ENCODE measurements at regions not wholly inside any gene's neighbourhood (a gene's known extent, or its start where the extent isn't known, plus 50 kb on each side); places are given as distances from the start of the nearest gene placed in this dataset.
"Not testable (repeated sequence)": the region's sequence is repeated elsewhere in the genome, so short reads cannot be mapped to it uniquely, and the experiment has no call there.

DNA sequence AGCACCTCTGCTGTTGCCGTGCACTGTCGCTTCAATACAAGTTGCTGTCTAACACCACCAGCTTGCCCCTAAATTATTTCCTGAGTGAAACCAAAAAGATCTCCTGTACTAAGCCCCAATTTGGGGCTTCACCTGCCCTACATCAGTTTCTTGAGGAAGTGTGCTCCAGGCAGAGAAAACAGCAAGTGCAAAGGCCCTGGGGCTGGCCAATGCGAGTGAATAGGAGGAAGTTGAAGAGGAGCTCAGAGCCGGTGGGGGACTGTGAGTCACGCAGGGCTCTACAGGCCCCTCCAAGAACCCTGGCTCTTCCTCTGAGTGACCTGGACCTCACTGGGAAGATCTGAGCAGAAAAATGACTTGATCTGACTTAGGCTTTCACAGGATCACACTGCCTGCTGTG is 117.2 kb downstream of the IPO8 start:
- no peak for DNase-seq (ENCODE audit: low spot score)

DNA sequence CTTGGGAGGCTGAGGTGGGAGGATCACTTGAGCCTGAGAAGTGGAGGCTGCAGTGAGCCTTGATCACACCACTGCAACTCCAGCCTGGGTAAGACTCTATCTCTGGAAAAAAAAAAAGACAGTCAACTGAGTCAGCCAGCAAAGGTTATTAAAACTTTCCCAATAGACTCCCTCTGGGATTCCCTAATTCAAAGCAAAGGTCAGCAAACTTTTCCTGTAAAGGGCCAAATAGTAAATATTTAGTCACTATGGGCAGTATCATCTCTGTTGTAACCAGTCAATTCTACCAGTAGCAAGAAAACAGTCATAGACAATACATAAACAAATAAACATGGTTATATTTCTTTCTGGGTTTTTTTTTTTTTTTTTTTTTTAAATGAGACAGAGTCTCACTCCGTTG is 122.5 kb downstream of the IPO8 start:
- no peak for DNase-seq (ENCODE audit: low spot score)

DNA sequence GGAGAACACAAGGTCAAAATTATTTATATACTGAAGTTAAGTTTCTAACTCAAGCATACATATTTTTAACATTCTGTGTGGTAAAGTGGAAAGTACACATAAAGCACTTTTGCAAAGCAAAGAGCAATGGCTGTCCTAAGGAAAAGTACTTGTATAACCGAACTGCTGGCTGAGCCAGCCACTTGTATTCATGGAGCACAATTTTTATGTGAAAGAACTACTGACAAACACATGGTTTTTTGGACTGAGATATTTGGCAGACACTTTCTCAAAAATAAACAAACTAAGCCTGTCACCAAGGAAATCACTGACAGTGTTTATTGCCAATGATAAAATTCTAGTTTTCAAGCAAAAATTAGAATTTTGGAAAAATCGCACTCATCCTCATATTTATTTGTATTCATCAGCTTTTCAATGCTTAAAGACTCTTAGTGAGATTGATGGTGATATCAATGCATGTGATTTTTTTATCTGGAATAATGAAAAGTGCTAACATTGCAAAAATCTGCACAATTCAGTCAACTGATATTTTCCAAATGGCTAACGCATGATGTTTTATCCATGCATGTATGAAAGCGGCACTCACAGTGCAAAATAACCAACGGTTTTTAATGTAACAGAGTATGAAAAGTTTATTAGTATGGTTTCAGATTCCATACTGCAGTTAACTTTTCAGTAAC is 125.3 kb downstream of the IPO8 start:
- no peak for DNase-seq (ENCODE audit: low spot score)

DNA sequence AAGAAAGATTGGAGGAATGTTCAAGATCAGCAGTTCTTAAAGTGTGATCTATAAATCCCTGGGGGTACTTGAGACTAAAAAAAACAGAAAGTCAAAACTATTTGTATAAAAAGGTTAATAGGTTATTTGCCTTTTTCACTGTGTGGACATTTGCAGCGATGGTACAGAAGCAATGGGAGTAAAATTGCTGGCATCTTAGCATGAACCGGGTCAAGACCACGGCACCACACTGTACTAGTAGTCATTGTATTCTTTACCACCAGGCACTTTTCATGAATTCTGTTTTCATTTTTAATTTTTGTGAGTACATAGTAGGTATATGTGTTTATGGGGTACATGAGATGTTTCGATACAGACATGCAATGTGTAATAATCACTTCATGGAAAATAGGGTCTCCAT is 126.2 kb downstream of the IPO8 start:
- no peak for DNase-seq (ENCODE audit: low spot score)

DNA sequence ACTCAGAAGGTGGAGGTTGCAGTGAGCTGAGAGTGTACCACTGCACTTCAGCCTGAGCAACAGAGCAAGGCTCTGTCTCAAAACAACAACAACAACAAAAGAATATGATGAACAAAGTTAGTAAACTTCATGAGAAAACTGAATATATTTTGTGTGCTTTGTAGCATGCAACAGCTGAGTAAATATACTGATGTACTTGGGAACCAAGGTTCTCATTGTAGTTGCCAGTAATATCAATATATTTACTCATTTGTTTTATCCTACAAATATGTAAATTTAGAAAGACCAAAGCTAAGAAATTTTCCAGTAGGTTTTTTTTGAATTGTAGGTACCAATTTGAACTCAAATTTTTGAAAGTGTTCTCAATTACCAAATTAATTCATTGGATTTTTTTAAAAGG is 127.2 kb downstream of the IPO8 start:
- DNase-seq (ENCODE audit: low spot score): no peak

DNA sequence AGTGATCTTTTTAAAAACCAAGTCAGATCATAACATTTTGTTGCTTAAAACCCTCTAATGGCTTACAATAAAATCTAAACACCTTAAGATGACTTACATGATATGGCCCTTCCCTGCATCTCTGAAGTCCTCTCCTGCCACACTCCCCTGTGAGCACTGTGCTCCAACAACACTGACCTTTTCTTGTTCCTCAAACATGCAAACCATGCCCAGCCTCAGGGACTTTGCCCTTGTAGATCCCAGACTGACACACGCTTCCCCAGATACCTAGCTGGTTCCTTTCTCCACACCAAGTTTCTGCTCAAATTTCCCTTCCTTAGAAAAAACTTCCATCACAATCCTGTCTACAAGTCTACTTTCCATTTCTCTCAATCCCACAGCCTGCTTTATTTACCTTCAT is 128.6 kb downstream of the IPO8 start:
- DNase-seq (ENCODE audit: low spot score): no peak

DNA sequence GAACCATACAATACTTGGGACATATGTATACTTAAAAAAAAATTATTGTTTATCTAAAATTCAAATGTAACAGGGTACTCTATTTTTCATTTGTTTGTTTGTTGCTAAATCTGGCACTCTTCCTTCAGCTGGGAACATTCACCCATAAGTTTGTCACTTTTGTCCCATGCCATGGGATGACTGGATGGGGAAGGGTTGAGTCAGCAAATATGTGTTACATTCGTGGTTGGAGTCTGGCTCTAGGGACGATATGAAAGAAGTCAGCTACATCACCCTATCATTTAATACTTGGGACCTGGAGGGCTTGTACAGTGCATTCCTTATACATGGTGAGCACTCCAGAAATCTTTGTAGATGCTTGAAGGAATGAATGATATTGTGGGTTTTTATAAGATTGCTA is 131.3 kb downstream of the IPO8 start:
- DNase-seq (ENCODE audit: low spot score): no peak

DNA sequence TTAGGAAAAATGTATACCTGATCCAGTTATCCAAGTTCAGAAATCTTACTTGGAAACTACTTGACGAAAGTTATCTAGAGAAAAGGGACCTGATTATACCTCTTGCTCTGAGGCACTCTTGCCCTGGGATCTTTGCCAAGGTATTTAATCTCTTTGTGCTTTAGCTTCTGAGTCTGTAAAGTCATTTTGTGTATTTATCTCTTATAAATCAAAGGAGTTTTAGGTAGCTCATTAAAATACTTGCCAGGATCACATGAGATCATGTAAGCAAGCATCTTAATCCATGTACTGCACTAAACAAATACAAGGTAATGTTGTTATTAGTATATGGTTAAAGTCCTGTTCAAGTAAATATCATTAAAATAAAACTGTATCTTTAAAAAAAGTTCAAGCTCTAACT is 147.5 kb downstream of the IPO8 start:
- DNase-seq (ENCODE audit: low spot score): no peak

DNA sequence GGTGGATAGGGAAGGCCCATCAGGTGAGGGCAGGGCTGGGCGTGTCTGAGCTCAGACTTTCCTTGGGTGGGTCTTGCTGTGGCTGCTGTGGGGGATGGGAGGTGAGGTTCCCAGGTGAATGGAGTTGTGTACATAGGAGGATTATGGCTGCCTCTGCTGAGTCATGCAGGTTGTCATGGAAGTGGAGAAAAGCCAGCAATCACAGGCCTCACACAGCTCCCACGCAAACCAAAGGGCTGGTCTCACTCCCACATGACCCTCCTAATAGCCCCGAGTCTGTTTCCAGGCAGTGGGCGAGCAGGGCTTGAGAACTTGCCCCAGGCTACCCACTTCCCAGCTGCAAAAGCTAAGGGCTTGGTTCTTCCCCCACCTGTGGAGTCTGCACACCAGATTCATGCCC is 149.5 kb downstream of the IPO8 start:
- DNase-seq (ENCODE audit: low spot score): no peak

DNA sequence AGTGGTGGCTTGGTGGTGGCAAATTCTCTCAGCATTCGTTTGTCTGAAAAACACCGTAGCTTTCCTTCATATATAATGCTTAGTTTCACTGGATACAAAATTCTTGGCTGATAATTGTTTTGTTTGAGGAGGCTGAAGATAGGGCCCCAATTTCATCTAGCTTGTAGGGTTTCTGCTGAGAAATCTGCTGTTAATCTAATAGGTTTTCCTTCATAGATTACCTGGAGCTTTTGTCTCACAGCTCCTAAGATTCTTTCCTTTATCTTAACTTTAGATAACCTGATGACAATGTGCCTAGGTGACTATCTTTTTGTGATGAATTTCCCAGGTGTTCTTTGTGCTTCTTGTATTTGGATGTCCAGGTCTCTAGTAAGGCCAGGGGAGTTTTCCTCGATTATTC is 151.0 kb downstream of the IPO8 start:
- not testable (repeated sequence) for DNase-seq (ENCODE audit: low spot score)

DNA sequence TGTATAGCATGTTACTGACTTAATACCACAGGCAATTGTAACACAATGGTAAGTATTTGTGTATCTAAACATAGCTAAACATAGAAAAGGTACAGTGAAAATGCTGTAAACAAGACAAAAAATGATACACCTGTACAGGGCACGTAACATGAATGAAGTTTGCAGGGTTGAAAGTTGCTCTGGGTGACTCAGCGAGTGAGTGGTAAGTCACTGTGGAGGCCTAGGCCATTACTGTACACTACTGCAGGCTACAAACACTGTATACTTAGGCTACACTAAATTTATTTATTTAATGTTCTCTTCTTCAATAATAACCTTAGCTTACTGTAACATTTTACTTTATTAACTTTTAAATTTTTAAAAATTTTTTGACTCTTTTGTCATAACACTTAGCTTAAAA is 158.4 kb downstream of the IPO8 start:
- no peak for DNase-seq (ENCODE audit: low spot score)

DNA sequence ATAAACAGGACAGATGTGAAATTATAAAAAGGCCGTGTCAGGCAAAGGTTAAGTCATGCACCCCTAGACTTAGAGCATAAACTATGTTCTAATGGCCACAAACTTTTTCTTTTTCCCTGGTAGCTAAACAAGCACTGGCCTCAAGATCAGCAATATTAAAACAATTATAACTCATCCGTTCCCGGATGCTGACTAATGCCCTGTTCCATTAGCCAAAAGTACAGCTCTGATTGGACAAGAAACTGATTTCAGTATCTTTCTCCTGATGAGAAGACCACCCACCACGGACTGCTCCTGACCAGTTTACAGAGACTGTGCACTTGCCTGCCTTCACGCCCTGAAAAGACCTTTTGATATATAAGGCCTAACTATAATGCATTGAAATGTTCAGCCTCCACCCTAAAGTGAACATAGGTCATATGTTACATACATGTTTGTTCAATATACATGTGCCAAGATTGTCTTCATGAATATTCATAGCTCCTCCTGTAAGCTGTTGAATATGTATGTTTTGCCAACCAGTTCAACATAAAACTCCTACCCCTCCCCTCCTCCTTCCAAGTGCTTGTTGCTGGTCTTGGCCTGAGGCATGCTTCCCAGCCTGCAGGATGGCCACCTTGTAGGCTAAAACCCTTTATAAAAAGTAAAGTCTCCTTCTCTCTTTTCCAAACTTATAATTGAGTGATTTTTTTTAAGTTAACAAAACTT is 162.0 kb downstream of the IPO8 start:
- no peak for DNase-seq (ENCODE audit: low spot score)

DNA sequence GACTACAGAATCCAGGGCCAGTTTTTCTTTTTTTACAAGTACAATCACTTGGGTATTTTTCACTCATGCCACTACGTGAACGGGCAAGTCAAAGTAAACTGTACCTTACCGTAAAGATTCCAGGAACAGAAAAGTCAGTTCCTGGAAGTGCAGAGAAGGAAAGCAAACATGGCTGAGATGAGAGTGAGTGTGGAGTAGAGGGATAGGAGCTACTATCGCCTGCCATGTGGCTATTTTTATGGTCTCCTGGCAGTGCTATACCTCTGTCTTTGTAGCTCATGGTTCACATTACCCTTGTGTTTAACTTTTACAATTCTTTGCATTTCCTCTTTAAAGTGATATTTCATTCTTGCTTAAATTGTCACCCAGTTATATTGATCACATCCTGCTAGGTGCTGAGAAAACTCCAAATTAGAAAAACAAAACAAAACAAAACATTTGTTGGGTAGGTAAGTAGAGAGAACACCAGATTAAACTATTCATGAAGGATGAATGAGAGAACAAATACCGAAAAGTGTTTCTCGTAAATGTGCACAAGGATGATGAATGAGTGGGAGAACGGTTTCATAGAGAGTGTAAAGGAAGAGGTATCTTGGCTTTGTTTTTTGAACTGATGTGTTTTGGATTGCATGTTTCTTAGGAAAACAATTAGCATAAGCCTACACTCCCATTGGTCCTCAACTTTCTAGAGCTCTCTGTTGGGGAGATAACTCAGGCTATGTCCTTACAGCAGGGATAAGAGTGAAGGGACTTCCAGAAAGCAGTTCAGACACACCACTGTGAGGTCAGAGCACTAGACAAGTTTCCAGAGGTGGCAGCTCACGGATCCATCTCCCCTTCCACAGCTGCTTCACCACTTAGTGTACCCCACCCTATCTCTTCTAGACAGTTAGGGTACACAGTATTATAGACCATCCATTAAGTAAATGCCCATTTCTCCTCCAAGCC is 163.7 kb downstream of the IPO8 start:
- no peak for DNase-seq (ENCODE audit: low spot score)

DNA sequence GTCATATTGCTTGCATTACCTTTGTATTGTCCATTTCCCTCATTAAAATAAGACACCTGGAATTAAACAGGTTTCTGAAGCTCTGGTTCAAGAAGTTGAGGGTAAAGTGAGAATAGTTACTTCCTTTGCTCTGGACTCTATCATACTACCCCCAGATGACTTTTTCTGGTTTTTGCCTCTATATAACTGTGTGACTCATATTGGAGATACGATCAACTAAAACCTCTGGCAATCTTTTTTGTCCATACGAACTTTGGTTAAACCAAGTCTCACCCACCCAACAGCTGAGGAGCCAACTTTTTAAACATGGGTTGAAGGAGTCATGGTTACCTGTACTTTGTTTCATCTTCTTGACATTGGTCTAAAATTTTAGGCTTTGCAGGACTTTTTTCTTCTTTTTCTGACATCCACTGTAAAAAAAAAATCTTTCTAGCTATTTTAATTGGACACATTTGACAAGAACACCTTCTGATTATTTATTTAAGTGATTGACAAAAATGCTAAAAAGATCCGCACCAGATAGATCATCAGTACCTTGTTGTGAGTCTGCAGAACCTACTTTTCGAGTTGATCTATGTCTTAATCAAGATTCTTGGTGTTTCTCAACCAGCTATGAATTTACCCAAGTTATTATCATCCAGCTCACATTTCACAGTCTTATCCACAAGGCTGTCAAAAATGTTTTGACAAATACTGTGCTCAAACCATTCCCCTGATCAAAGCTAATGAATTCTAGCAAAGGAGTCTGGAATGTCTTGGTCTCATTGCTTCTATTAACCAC is 166.0 kb downstream of the IPO8 start:
- DNase-seq (ENCODE audit: low spot score): no peak

DNA sequence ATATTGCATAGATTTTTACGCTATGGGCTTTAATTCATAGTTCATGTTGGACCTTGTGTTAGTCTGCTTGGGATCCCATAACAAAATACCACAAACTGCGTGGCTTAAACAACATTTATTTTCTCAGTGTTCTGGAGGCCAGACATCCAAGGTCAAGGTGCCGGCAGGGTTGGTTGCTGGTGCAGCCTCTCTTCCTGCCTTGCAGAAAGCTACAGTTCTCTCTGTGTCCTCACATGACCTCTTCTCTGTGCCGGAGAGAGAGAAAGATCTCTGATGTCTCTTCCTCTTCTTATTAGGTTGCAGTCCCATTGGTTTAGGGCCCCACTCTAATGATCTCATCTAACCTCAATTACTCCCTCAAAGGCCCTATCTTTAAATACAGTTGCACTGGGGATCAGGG is 170.5 kb downstream of the IPO8 start:
- DNase-seq (ENCODE audit: low spot score): no peak

DNA sequence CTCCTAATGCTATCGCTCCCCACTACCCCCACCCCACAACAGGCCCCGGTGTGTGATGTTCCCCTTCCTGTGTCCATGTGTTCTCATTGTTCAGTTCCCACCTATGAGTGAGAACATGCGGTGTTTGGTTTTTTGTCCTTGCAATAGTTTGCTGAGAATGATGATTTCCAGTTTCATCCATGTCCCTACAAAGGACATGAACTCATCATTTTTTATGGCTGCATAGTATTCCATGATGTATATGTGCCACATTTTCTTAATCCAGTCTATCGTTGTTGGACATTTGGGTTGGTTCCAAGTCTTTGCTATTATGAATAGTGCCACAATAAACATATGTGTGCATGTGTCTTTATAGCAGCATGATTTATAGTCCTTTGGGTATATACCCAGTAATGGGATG is 175.4 kb downstream of the IPO8 start:
- not testable (repeated sequence) for DNase-seq (ENCODE audit: low spot score)

DNA sequence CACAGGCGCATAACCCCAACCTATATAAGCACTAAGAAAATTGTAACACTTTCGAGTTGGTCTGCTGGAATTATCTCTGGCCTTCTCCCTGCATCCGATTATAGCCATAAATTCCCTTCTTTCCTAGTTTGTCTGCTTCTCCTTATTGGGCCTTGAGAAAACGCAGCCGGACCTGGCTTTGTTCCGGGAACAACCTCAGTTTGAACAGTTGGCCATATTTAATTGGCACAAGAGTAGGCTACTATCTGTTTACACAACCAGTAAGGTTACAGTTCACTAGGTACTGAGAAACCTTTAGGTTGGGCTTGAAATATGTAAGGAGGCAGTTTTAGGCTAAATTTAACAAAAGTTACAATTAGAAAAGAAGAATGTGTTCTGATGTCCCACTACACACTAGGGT is 176.1 kb downstream of the IPO8 start:
- DNase-seq (ENCODE audit: low spot score): no peak

DNA sequence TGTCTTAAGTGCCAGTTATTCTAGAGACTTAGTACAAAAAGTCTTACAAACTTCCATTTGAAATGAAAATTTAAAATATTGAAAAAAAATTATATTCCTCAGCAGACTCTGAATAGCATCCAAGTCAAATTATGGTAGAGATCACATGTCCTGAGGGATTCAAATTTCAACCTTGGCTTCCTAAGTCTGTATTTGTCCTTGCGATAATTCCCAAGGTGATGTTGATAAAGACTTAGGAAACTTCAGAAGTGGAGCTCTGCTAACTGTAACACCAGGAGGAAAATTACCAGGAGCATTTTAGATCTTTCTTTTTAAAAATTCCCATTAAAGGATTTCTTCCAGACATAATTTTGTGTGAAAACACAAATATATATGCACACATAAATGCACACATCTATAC is 178.3 kb downstream of the IPO8 start:
- no peak for DNase-seq (ENCODE audit: low spot score)

DNA sequence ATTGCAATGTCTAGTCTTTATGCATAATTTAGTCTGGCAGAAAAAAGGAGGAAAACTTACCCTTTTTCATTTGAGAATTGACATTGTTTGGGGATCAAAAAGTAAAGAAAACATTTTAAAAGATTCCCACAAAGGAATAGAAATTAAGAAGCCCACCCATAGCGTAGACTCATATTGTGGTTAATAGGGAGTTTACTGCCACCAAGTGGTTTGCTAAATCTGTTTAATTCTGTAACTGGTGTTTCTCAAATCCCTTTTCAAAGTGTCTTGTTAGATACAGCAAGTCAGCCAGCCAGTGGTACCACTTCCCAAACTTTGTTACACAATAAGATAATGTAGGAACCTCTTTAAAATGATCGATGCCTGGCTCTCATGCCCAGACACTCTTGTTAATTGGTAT is 180.3 kb downstream of the IPO8 start:
- peak; percentile 35 for DNase-seq (ENCODE audit: low spot score)

DNA sequence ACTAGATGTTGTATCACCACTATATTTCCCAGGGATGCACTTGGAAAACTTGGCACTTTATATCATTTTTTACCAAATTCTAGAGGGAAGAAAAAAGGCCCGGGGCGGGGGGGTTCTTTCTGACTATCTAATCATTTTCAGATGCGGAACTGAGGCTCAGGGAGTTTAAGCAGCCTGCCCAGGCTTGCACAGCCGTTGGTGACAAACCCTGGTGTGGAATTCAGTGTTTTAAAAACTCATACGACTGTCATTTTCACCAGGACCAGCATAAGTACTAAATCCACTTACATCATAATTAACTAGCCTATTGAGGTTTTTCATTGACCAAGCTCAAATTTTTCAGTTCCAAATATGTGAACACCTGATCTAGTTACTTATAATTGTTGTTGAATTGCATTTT is 181.0 kb downstream of the IPO8 start:
- no peak for DNase-seq (ENCODE audit: low spot score)

DNA sequence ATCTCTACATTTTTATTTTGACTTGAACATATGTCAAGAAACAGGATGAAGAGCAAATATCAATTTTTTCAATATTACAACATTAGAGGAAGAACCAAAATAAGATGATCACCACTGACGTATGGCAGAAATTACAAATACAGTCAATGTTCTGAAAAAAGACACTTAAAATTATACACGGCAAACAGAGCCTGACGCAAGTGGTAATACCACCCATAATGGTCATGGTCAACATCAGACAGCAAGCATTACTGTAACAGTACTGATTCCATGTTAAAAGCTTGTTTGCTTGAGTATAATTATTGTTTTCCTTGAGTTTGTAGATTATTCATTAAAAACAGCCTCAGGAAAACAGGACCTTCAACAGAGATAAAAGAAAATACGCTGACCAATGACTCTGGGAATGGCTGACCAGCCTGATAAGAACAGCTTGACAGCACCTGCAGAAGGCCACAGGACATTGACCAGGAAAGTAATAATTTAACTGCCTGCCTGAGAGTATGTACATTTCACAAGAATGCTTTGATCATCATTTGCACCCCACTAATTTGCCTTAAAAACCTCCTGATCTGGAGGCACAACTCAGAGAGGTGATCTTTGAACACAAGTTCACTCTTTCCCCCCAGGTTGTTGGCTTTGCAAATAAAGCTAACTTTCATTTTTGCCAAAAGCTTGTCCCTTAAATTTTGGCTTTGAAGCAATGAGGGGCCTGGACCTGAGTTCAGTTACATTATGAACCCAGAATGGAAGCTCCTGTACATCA is 187.3 kb downstream of the IPO8 start:
- no peak for DNase-seq (ENCODE audit: low spot score)
